ENCODE measurements at regions not wholly inside any gene's neighbourhood (a gene's known extent, or its start where the extent isn't known, plus 50 kb on each side); places are given as distances from the start of the nearest gene placed in this dataset.

- H3K27me3 ChIP-seq (replicated peaks; ENCODE audit: control insufficient read depth, insufficient read depth, low read length), result no peaks in the 10 kb centered on the region
- no peak for TF ChIP-seq CTCF (IDR thresholded peaks at IDR 0.05; ENCODE audit: insufficient read depth, low read length, poor library complexity, severe bottlenecking)
- no peaks in the 10 kb centered on the region for H3K36me3 ChIP-seq (ENCODE audit: control insufficient read depth, insufficient read depth, low read length)
- DNase-seq (ENCODE audit: extremely low read depth, insufficient read length), result no peak
- H3K4me3 ChIP-seq (replicated peaks; ENCODE audit: low read depth, low read length), result no peak overlapping the region
These were observed 860.8 kb downstream of the BRINP3 start for GRCh38 chr1:189616893-189617292.

- TF ChIP-seq CTCF (IDR thresholded peaks at IDR 0.05; ENCODE audit: insufficient read depth, low read length, poor library complexity, severe bottlenecking), result no peak
- no peak overlapping the region for H3K4me3 ChIP-seq (replicated peaks; ENCODE audit: low read depth, low read length)
- no peaks in the 10 kb centered on the region for H3K36me3 ChIP-seq (ENCODE audit: control insufficient read depth, insufficient read depth, low read length)
- DNase-seq (ENCODE audit: extremely low read depth, insufficient read length), result no peak
- H3K27me3 ChIP-seq (replicated peaks; ENCODE audit: control insufficient read depth, insufficient read depth, low read length), result no peaks in the 10 kb centered on the region
These were observed 857.9 kb downstream of the BRINP3 start for GRCh38 chr1:189619682-189620332.

- no peaks in the 10 kb centered on the region for H3K36me3 ChIP-seq (ENCODE audit: control insufficient read depth, insufficient read depth, low read length)
- no peak overlapping the region for H3K4me3 ChIP-seq (replicated peaks; ENCODE audit: low read depth, low read length)
- H3K27me3 ChIP-seq (replicated peaks; ENCODE audit: control insufficient read depth, insufficient read depth, low read length), result no peaks in the 10 kb centered on the region
- no peak for TF ChIP-seq CTCF (IDR thresholded peaks at IDR 0.05; ENCODE audit: insufficient read depth, low read length, poor library complexity, severe bottlenecking)
- DNase-seq (ENCODE audit: extremely low read depth, insufficient read length), result no peak
These were observed 857.2 kb downstream of the BRINP3 start for GRCh38 chr1:189620471-189620870.

DNA sequence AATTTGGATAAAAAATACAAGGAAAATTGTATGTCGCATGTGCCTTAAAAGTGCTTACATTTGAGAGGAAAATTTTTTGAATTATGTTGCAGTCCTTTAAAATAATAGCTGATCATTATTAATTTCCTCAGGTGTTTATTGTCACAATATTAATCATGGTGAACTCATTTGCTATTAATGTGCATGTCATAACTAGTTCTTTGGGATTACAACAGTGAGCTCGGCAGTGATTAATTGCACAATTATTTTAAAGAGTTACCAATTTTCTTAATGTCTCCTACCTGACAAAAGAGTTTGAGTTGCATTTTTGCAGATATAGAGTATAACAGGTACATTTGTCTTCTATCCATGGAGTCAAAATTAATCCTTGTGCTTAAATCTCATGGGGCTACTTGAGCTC lies 854.3 kb downstream of the BRINP3 start:
- DNase-seq (ENCODE audit: extremely low read depth, insufficient read length), result no peak
- H3K27me3 ChIP-seq (replicated peaks; ENCODE audit: control insufficient read depth, insufficient read depth, low read length), result no peaks in the 10 kb centered on the region
- no peaks in the 10 kb centered on the region for H3K36me3 ChIP-seq (ENCODE audit: control insufficient read depth, insufficient read depth, low read length)
- no peak overlapping the region for H3K4me3 ChIP-seq (replicated peaks; ENCODE audit: low read depth, low read length)
- no peak for TF ChIP-seq CTCF (IDR thresholded peaks at IDR 0.05; ENCODE audit: insufficient read depth, low read length, poor library complexity, severe bottlenecking)

DNA sequence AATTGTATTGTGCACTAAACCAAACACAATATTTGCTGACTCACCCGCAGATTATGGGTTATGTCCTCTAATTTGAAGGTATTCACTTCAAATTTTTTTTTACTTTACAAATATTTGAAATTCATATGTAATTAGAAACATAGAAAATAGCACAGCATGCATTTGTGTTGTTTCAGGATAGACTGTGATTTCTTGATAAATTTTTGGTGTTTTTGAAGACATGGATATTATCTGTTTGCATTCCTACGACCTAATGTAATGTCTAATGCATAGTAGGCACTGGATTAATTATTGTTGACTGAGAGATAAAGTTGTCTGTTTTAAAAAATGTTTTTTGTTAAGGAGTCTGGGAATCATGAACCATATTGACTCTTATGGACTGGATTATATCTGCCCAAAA lies 850.2 kb downstream of the BRINP3 start:
- Histone ChIP-seq H3K36me3 (ENCODE audit: control insufficient read depth, insufficient read depth, low read length) (no peaks in the 10 kb centered on the region), H3K27me3 (replicated peaks; ENCODE audit: control insufficient read depth, insufficient read depth, low read length) (no peaks in the 10 kb centered on the region), H3K4me3 (replicated peaks; ENCODE audit: low read depth, low read length) (no peak overlapping the region)
- DNase-seq (ENCODE audit: extremely low read depth, insufficient read length), result no peak
- TF ChIP-seq CTCF (IDR thresholded peaks at IDR 0.05; ENCODE audit: insufficient read depth, low read length, poor library complexity, severe bottlenecking), result no peak

DNA sequence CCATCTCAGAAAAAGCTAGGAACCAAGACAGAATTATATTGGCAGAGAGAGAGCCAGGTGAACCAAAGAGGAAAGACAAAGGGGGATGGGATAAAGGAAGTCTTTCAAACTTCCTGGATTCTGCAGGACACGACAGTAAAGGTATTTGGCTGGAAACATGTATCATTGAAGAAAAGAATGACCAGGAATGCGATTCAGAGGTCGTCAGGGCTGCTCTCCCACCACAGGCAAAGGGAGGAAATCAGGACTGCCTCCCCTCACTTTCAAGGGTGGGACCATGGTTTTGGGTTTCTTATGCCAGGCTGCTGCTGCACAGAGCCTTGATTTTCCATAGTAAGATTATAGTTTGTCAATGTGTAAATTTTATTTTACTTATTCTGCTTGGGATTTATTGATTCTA lies 848.8 kb downstream of the BRINP3 start:
- H3K4me3 ChIP-seq (replicated peaks; ENCODE audit: low read depth, low read length), result no peak overlapping the region
- no peak for DNase-seq (ENCODE audit: extremely low read depth, insufficient read length)
- H3K36me3 ChIP-seq (ENCODE audit: control insufficient read depth, insufficient read depth, low read length), result no peaks in the 10 kb centered on the region
- no peak for TF ChIP-seq CTCF (IDR thresholded peaks at IDR 0.05; ENCODE audit: insufficient read depth, low read length, poor library complexity, severe bottlenecking)
- H3K27me3 ChIP-seq (replicated peaks; ENCODE audit: control insufficient read depth, insufficient read depth, low read length), result no peaks in the 10 kb centered on the region

Data from GM06990 (cell line).